AG04450 (cell line): ENCODE measurements at regions not wholly inside any gene's neighbourhood (a gene's known extent, or its start where the extent isn't known, plus 50 kb on each side); places are given as distances from the start of the nearest gene placed in this dataset.

Source experiments
- CTCF ChIA-PET: fragments of 300-600, 350-600 bp; formaldehyde crosslinking; extraction: SDS; loops from one replicate; lab custom pipeline; 2022; ENCODE audit warnings: antibody characterized with exemption, inconsistent platforms; lab: Charles Lee
- POLR2A ChIA-PET: fragments of 350-600 bp; formaldehyde crosslinking; extraction: SDS; loops from one replicate; lab custom pipeline; 2021; ENCODE audit warnings: antibody characterized with exemption, inconsistent platforms; lab: Yijun Ruan, JAX
- DNase-seq: peaks from one replicate; pipeline ENCODE4 v3.0.0-alpha.2; 2011; ENCODE audit warnings: low read depth, low spot score
- H3K27ac ChIP-seq: one replicate; pipeline ENCODE4 v1.5.1; 2012; ENCODE audit warnings: low read depth, low read length, control low read depth
- H3K27me3 ChIP-seq: one replicate; pipeline ENCODE4 v1.6.0; 2012; ENCODE audit warnings: low read length; ENCODE audit not compliant: control insufficient read depth, insufficient read depth
- H3K4me3 ChIP-seq: 2 replicates; pipeline ENCODE4 v1.5.1; 2011; ENCODE audit warnings: mild to moderate bottlenecking, low read depth, low read length, control low read depth
- H3K9me3 ChIP-seq: 2 replicates; pipeline ENCODE4 v1.5.1; 2012; ENCODE audit warnings: low read length; ENCODE audit not compliant: control insufficient read depth, insufficient read depth
- TF ChIP-seq, protein P1 (sequence below): IDR thresholded peaks from 2 replicates; pipeline ENCODE4 v1.5.1; 2011; ENCODE audit warnings: low read depth, low read length, control low read depth, inconsistent platforms

DNA sequence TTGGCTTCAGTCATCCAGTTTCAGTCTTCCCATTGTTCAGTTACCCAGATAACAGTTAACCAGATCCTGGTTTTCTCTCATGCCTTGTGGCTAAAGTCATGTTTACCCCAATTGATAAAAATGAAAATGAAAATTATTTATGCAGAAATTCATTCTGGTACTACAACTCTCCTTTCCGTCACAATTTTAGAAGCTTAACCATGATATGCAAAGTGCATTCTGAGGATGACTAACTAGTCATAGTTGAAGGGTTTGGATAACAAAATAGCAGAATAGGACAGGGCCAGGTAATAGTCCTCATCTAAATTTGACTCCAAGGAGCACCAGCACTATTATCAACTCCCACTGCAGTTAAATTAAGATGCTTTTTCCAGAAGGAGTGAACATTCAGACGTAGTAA, 94.7 kb downstream of the NTMT2 start:
- TF ChIP-seq, protein P1, sequence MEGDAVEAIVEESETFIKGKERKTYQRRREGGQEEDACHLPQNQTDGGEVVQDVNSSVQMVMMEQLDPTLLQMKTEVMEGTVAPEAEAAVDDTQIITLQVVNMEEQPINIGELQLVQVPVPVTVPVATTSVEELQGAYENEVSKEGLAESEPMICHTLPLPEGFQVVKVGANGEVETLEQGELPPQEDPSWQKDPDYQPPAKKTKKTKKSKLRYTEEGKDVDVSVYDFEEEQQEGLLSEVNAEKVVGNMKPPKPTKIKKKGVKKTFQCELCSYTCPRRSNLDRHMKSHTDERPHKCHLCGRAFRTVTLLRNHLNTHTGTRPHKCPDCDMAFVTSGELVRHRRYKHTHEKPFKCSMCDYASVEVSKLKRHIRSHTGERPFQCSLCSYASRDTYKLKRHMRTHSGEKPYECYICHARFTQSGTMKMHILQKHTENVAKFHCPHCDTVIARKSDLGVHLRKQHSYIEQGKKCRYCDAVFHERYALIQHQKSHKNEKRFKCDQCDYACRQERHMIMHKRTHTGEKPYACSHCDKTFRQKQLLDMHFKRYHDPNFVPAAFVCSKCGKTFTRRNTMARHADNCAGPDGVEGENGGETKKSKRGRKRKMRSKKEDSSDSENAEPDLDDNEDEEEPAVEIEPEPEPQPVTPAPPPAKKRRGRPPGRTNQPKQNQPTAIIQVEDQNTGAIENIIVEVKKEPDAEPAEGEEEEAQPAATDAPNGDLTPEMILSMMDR = no peak
- ChIA-PET CTCF (no interaction called here), POLR2A (no interaction called here)
- Histone ChIP-seq H3K4me3 (no peak overlapping the region), H3K9me3 (no peaks in the 10 kb centered on the region), H3K27me3 (no peaks in the 10 kb centered on the region), H3K27ac (no peak overlapping the region)
- no peak for DNase-seq

- POLR2A ChIA-PET = no interaction called here
- DNase-seq = no peak
- CTCF ChIA-PET = no interaction called here
- H3K9me3 ChIP-seq = no peaks in the 10 kb centered on the region
- H3K27me3 ChIP-seq = no peaks in the 10 kb centered on the region
- H3K27ac ChIP-seq = no peak overlapping the region
- TF ChIP-seq, protein P1 = no peak
- H3K4me3 ChIP-seq = no peak overlapping the region
Measured at GRCh38 chr1:170241266-170241851, 95.6 kb downstream of the NTMT2 start.

DNA sequence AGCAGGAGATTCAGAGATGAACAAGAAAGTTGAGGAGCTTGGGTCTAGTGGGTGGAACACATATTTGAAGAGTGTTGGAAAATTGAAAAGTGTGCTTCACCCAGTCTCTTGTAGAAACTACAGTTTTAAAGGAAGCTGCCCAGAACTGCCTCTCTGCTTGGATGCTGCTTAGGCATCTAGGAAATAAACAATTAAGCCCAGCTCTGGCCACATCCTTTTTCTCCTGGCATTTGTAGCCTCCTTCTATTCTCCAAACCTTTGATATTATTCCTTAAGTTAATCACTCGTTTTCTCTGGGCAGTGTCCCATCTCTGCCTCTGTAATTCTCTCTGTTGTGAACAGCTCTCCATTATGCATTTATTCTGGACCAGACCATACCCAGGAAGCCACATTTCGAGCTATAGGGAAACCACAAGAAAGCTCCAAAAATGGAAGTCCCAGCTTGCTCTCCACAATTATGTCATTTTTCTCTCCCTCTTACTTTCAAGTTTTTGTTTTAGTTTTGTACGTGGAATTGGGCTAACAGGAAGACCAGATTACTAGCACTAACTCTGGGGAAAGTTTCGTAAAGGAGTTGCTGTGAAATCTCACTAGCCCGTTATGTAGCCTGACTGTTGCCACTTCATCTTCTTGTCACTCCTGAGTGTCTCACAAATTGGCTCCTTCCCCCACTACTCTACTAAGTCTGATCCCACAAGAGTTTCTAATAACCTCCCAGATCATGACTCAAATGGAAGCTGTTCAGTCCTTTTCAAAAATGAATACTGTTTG, 102.2 kb downstream of the NTMT2 start:
- DNase-seq = no peak
- Histone ChIP-seq H3K9me3 (peaks cover 9% of the 10 kb centered on the region), H3K27ac (no peak overlapping the region), H3K27me3 (peaks cover 2% of the 10 kb centered on the region), H3K4me3 (no peak overlapping the region)
- TF ChIP-seq, protein P1 = no peak
- ChIA-PET CTCF (no interaction called here), POLR2A (no interaction called here)

- H3K9me3 ChIP-seq = peaks cover 9% of the 10 kb centered on the region
- no peak for DNase-seq
- TF ChIP-seq, protein P1 = no peak
- POLR2A ChIA-PET = no interaction called here
- peaks cover 2% of the 10 kb centered on the region for H3K27me3 ChIP-seq
- no peak overlapping the region for H3K27ac ChIP-seq
- CTCF ChIA-PET = no interaction called here
- H3K4me3 ChIP-seq = no peak overlapping the region
Measured at GRCh38 chr1:170250531-170251276, 104.9 kb downstream of the NTMT2 start.
